AG04450 (cell line): ENCODE measurements at regions not wholly inside any gene's neighbourhood (a gene's known extent, or its start where the extent isn't known, plus 50 kb on each side); places are given as distances from the start of the nearest gene placed in this dataset.
"Not testable (repeated sequence)": the region's sequence is repeated elsewhere in the genome, so short reads cannot be mapped to it uniquely, and the experiment has no call there.

Experiments
- CTCF ChIA-PET: fragments of 300-600, 350-600 bp; formaldehyde crosslinking; extraction: SDS; loops from one replicate; lab custom pipeline; 2022; ENCODE audit warnings: antibody characterized with exemption, inconsistent platforms; lab: Charles Lee
- POLR2A ChIA-PET: fragments of 350-600 bp; formaldehyde crosslinking; extraction: SDS; loops from one replicate; lab custom pipeline; 2021; ENCODE audit warnings: antibody characterized with exemption, inconsistent platforms; lab: Yijun Ruan, JAX
- DNase-seq: peaks from one replicate; pipeline ENCODE4 v3.0.0-alpha.2; 2011; ENCODE audit warnings: low read depth, low spot score
- H3K27ac ChIP-seq: one replicate; pipeline ENCODE4 v1.5.1; 2012; ENCODE audit warnings: low read depth, low read length, control low read depth
- H3K27me3 ChIP-seq: one replicate; pipeline ENCODE4 v1.6.0; 2012; ENCODE audit warnings: low read length; ENCODE audit not compliant: control insufficient read depth, insufficient read depth
- H3K4me3 ChIP-seq: 2 replicates; pipeline ENCODE4 v1.5.1; 2011; ENCODE audit warnings: mild to moderate bottlenecking, low read depth, low read length, control low read depth
- H3K9me3 ChIP-seq: 2 replicates; pipeline ENCODE4 v1.5.1; 2012; ENCODE audit warnings: low read length; ENCODE audit not compliant: control insufficient read depth, insufficient read depth
- TF ChIP-seq, protein P1 (sequence below): IDR thresholded peaks from 2 replicates; pipeline ENCODE4 v1.5.1; 2011; ENCODE audit warnings: low read depth, low read length, control low read depth, inconsistent platforms

DNA sequence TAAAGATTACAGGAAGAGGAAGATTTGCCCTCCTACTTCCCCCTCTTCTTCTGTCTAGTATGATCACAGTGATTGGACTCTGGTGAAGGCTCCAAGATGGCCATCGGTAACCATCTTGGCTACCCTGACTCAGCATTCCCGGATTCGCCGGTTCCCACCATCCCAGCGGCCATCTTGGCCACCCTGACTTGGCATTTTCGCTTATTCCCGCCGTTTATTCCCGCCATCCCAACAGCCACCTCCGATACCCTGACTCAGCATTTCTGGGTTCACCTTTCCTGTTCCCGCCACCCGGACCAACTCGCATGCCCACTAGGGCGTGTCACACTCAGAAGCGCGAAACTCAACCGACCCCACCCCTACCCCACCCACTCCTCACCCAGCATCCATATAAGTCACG, 95.4 kb upstream of the GRIN2A start:
- CTCF ChIA-PET = no interaction called here
- Histone ChIP-seq H3K27me3 (no peaks in the 10 kb centered on the region), H3K4me3 (no peak overlapping the region), H3K27ac (no peak overlapping the region), H3K9me3 (peaks cover 25% of the 10 kb centered on the region)
- no peak for DNase-seq
- TF ChIP-seq, protein P1, sequence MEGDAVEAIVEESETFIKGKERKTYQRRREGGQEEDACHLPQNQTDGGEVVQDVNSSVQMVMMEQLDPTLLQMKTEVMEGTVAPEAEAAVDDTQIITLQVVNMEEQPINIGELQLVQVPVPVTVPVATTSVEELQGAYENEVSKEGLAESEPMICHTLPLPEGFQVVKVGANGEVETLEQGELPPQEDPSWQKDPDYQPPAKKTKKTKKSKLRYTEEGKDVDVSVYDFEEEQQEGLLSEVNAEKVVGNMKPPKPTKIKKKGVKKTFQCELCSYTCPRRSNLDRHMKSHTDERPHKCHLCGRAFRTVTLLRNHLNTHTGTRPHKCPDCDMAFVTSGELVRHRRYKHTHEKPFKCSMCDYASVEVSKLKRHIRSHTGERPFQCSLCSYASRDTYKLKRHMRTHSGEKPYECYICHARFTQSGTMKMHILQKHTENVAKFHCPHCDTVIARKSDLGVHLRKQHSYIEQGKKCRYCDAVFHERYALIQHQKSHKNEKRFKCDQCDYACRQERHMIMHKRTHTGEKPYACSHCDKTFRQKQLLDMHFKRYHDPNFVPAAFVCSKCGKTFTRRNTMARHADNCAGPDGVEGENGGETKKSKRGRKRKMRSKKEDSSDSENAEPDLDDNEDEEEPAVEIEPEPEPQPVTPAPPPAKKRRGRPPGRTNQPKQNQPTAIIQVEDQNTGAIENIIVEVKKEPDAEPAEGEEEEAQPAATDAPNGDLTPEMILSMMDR = no peak
- POLR2A ChIA-PET = no interaction called here

DNA sequence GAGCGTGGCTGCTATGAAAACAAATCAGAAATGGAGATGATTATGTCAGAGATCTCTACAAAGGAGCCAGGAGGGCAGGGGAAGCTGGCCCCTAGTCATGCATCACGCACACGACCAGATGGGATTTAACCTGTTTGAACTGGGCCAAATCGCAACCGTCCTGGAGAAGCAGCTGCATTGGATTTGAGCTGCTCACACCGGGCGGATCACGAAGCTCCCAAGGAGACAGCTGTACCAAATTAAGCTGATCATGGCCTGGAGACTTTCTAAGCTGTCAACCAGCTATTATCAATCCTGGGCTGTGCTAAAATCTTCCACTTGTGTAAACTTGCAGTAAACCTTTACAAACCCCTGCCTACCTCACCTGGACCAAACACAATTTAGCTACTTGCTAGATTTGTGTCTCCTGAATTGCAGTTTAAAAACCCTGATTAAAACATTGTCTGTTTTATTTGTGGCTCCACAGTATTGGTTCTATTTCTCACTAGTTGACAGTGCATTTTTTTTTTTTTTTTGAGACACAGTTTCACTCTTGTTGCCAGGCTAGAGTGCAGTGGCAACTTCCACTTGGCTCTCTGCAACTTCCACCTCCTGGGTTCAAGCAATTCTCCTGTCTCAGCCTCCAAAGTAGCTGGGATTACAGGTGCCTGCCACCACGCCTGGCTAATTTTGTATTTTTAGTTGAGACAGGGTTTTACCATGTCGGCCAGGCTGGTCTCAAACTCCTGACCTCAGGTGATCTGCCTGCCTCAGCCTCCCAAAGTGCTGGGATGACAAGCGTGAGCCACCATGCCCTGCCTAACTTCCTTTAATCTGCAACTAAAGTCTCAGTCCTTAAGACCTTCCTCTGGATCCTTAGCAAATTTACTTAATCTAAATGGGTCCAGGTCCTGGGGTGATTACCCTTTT, 98.3 kb upstream of the GRIN2A start:
- H3K27ac ChIP-seq = no peak overlapping the region
- TF ChIP-seq, protein P1 = no peak
- ChIA-PET POLR2A (no interaction called here), CTCF (no interaction called here)
- peaks cover 18% of the 10 kb centered on the region for H3K9me3 ChIP-seq
- H3K27me3 ChIP-seq = no peaks in the 10 kb centered on the region
- DNase-seq = no peak
- no peak overlapping the region for H3K4me3 ChIP-seq

DNA sequence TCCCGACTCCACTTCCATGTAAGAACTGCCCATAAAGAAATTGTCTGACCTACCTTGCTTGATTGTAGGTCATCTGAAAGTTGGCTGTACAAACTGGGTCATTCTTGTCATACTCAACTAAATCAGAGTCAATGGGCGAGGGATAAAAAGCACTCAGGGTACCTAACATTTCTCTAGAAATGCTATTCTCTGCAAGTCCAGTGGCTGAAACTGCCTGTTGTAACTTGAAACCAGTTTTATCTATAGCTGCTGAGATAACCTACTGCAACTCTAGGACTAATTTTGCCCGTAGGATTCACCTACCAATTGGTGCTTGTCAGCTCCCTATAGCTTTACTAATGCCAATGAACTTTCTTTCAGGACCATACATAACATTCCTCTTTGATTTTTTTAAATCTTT, 100.1 kb upstream of the GRIN2A start:
- Histone ChIP-seq H3K27me3 (no peaks in the 10 kb centered on the region), H3K27ac (no peak overlapping the region), H3K4me3 (no peak overlapping the region), H3K9me3 (peaks cover 15% of the 10 kb centered on the region)
- DNase-seq = no peak
- CTCF ChIA-PET = no interaction called here
- TF ChIP-seq, protein P1 = no peak
- POLR2A ChIA-PET = no interaction called here

DNA sequence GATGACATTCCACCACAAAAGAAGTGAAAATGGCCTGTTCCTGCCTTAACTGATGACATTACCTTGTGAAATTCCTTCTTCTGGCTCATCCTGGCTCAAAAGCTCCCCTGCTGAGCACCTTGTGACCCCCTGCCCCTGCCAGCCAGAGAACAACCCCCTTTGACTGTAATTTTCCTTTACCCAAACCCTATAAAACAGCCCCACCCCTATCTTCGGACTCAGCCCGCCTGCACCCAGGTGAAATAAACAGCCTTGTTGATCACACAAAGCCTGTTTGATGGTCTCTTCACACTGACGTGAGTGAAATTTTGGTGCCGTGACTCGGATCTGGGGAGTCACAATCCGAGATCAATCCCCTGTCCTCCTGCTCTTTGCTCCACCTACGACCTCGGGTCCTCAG, 101.0 kb upstream of the GRIN2A start:
- DNase-seq, H3K9me3 ChIP-seq, CTCF ChIA-PET, POLR2A ChIA-PET, H3K4me3 ChIP-seq, H3K27ac ChIP-seq, H3K27me3 ChIP-seq: not testable (repeated sequence)

DNA sequence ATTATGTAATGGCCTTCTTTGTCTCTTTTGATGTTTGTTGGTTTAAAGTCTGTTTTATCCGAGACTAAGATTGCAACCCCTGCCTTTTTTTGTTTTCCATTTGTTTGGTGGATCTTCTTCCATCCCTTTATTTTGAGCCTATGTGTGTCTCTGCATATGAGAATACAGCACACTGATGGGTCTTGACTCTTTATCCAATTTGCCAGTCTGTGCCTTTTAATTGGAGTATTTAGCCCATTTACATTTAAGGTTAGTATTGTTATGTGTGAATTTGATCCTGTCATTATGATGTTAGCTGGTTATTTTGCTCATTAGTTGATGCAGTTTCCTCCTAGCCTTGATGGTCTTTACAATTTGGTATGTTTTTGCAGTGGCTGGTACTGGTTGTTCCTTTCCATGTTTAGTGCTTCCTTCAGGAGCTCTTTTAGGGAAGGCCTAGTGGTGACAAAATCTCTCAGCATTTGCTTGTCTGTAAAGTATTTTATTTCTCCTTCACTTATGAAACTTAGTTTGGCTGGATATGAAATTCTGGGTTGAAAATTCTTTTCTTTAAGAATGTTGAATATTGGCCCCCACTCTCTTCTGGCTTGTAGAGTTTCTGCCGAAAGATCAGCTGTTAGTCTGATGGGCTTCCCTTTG, 95.3 kb upstream of the ATF7IP2 start:
- POLR2A ChIA-PET, DNase-seq, H3K4me3 ChIP-seq, H3K9me3 ChIP-seq, H3K27me3 ChIP-seq, CTCF ChIA-PET, H3K27ac ChIP-seq: not testable (repeated sequence)

DNA sequence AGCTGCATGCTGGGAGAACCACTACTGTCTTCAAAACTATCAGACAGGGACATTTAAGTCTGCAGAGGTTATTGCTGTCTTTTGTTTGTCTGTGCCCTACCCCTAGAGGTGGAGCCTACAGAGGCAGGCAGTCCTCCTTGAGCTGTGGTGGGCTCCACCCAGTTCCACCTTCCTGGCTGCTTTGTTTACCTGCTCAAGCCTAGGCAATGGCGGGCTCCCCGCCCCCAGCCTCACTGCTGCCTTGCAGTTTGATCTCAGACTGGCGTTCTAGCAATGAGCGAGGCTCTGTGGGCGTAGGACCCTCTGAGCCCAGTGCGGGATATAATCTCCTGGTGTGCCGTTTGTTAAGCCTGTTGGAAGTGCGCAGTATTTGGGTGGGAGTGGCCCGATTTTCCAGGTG, 93.7 kb upstream of the ATF7IP2 start:
- H3K27me3 ChIP-seq, H3K4me3 ChIP-seq, H3K27ac ChIP-seq, DNase-seq, POLR2A ChIA-PET, CTCF ChIA-PET: not testable (repeated sequence)
- H3K9me3 ChIP-seq = peaks cover 18% of the 10 kb centered on the region

DNA sequence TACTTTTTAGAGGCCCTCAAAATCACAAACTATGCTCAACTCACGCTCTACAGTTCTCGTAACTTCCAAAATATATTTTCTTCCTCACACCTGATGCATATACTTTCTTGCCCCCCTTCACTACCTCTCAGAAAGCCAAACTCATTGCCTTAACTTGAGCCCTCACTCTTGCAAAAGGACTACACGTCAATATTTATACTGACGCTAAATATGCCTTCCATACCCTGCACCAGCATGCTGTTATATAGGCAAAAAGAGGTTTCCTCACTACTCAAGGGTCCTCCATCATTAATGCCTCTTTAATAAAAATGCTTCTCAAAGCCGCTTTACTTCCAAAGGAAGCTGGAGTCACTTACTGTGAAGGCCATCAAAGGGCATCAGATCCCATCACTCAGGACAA, 92.9 kb upstream of the ATF7IP2 start:
- H3K27ac ChIP-seq, DNase-seq, POLR2A ChIA-PET, CTCF ChIA-PET, H3K4me3 ChIP-seq, H3K27me3 ChIP-seq: not testable (repeated sequence)
- peaks cover 19% of the 10 kb centered on the region for H3K9me3 ChIP-seq

DNA sequence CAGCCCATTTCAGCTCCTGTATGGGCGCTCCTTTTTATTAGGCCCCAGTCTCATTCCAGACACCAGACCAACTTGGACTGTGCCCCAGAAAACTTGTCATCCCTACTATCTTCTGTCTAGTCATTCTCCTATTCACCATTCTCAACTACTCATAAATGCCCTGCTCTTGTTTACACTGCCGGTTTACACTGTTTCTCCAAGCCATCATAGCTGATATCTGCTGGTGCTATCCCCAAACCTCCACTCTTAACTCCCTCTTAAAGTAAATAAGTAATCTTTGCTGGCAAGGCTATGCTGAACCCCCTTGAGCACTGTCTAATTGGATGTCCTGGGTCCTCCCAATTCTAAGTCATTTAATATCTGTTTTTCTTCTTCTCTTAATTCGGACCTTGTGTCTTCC, 91.7 kb upstream of the ATF7IP2 start:
- peaks cover 19% of the 10 kb centered on the region for H3K9me3 ChIP-seq
- H3K27me3 ChIP-seq, CTCF ChIA-PET, H3K4me3 ChIP-seq, DNase-seq, POLR2A ChIA-PET, H3K27ac ChIP-seq: not testable (repeated sequence)
